GM19351 (cell line): ENCODE measurements at regions not wholly inside any gene's neighbourhood (a gene's known extent, or its start where the extent isn't known, plus 50 kb on each side); places are given as distances from the start of the nearest gene placed in this dataset.
"Not testable (repeated sequence)": the region's sequence is repeated elsewhere in the genome, so short reads cannot be mapped to it uniquely, and the experiment has no call there.

ENCODE experiments used
- ATAC-seq: cut with Tn5 transposase; IDR thresholded peaks from one replicate; pipeline ENCODE4 v1.9.1; 2021; ENCODE audit warnings: mild to moderate bottlenecking, moderate library complexity; ENCODE audit not compliant: unreplicated experiment

DNA sequence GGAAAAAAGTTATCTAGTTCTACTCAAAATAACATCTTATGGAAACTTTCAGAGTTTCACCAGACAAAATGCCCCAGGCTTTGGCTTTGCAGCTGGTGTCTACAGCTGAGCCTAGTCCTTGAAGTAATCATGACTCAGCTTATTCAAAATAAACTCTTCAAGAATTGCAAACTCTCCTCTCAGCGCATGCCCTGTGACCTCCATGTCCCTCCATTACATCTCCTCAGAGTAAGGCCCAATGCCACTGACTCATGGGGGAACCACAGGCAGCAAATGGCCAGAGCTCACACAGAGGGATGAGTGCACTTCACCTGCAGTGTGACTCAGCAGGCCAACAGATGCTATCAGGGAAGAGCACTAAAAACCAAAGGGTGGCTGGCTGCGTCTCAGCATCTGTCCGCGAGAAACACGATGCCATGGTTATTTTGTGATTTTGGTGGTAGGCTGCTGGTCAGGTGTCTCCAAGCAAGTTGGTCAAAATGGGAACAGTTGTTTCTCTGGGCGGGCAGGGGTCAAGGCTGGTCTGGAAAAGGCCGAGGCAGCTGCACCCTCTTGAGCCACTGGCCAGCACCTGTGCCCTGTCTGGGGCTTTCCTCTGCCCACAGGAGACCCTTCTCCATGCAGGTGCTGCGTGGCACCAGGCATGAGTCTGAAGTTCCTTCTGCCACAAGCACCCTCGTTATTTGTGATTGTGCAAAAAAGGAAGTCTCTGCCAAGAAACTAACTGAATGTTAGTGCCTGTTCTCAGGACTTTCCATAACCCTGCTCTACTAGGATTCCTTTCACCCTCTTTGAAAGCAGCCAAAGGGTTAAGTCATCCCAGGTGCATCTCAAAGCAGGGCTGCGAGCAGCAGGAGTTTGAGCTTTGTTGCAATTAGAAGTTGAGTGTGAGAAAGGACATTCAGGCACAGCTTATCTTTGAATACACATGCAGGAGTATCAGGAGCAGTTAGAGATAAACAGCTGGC is 118.1 kb upstream of the PLGLB2 start:
- not testable (repeated sequence) for ATAC-seq

DNA sequence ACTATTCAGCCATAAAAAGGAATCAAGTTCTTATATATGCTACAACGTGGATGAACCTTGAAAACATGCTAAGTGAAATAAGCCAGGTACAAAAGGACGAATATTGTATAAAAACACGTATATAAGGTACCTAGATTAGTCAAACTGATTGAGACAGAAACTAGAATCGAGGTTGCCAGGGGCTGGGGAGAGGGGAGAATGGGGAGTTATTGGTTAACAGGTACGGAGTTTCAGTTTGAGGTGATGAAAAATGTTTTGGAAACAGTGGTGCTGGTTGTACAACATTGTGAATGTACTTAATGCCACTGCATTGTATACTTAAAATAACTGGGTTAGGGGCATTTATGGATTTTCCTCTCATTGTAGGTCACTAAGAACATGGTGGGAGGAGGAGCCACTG is 117.0 kb upstream of the PLGLB2 start:
- not testable (repeated sequence) for ATAC-seq

DNA sequence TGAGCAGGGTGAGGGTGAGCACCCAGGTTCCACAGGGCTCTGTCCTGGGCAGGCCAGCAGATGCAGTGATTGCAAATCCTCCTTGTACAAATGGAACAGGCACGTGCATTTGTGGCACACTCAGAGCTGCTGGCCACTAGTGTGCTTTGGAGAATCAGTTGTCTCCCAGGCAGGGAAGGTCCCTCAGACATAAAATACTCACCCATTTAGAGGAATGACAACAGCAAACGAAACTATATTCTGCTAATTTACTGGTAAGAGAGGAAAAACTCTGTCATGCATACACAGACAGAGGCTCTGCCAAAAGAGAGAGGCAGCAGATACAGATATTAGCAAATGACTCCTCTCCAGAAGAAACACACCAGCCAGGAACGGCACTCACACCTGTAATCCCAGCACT is 116.5 kb upstream of the PLGLB2 start:
- not testable (repeated sequence) for ATAC-seq

DNA sequence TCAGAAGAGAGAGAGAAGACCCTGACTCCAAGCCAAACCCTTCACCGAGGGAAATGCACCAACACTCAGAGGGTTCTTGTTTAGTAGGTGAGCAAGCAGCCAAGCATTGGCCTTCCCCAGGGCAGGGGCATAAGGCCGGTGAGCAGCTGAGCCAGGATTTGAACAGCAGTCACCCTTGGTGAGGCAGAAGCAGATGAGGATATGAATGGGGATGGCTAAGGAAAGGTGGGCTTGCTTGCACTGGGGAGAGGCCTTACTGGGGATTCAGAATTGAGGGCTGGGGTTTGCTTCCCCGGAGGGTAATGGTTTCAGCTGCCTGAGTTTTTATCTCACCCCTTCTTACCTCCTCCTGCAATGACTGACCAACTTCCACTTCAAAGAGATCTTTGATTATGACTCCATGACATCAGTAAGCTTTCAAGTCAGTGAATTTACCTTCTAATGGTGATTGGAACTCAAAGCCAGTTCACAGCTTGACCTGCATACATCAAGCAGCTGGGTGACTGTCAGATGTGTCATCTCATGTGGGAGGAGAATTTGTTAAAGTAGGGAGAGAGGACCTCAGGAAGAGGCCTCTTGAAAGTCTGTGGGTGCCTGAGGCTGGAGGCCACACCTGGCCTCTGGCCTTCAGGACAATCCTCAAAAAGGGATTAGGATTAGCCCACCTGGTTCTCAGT is 114.5 kb upstream of the PLGLB2 start:
- ATAC-seq: not testable (repeated sequence)

DNA sequence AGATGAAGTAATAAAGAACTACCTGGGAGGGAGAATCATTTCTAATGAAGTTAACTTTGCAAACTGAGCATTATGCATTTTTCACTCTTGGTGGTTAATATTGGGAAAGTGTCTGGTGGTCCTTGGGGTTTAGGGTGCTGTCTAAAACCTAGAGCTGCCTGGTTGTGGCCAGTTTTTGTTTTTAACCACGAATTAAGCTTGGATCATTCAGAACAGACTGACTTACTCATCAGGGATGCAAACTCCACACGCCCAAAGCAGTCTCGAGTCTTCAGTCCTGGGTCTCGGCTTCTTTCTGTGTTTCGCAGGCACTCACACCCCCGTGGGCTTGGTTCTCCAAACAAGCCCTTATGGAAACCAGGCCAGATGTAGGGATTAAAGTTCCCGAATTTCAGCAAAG is 113.8 kb upstream of the PLGLB2 start:
- ATAC-seq: not testable (repeated sequence)

DNA sequence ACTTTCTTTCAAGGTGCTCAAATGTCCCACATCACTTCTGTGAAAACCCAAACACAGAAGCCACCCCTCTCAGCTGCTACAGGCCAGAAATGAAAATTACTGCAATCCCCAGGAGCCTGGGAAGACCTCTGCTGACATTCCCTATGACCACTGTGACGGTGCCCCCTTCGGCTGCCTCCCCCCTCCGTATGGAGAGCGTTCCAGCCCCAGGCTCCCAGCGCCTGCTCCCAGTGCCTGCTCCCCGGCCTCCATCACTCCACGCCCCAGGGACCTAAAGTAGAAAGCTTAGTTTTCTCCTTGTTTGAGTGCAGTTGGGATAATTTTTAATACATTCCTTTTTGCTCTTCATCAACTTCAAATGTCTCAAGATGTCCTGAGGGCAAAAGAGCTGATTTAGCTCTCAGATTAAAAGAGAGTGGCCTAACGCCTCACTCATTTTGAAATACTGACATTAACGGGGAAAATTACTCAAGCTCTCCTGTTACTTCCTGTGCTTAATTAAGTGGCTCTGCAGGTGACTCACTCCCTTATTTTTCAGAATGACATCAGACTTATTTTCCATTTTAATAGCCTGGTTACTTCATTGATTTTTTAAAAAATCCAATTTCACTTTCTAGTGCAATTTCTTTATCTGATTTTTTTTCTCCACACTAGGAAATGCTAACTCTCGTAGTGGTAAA is 112.8 kb upstream of the PLGLB2 start:
- not testable (repeated sequence) for ATAC-seq

DNA sequence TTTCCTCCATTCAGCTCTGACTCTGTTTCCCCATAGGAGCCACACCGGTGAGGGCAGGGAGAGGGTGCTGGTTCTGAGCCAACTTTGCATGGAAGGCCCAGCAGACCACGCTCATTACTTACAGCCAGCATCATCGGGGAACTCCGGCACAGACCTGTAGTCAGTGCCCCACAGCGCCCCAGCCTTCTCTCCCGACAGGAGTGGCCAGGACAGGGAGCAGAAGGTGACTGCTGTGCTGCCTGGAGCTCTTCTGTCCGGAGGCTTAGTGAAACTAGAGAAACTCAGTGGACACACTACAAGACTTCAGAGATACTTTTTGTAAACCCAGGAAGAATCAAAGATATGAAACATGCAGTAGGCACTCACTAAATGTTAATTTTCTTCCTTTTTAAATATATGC is 111.6 kb upstream of the PLGLB2 start:
- ATAC-seq: not testable (repeated sequence)

DNA sequence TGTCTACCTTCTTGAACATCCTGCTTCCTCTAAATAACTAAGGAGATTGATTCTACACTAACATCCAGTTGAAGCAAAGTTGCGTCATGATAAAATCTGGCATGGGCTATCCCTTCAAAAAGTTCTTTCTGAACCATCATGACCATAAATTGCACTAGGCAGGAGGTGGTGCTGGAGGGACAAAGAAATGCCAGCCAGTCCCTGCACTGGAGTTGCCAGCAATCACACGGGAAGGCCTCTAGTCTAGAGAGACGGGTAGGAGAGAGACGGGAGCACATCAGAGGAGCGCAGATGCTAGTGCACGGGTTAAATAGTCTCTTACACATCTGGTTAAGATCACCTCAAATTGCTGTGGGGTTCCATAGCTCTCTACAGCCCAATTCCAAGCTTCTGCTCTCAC is 111.2 kb upstream of the PLGLB2 start:
- not testable (repeated sequence) for ATAC-seq

DNA sequence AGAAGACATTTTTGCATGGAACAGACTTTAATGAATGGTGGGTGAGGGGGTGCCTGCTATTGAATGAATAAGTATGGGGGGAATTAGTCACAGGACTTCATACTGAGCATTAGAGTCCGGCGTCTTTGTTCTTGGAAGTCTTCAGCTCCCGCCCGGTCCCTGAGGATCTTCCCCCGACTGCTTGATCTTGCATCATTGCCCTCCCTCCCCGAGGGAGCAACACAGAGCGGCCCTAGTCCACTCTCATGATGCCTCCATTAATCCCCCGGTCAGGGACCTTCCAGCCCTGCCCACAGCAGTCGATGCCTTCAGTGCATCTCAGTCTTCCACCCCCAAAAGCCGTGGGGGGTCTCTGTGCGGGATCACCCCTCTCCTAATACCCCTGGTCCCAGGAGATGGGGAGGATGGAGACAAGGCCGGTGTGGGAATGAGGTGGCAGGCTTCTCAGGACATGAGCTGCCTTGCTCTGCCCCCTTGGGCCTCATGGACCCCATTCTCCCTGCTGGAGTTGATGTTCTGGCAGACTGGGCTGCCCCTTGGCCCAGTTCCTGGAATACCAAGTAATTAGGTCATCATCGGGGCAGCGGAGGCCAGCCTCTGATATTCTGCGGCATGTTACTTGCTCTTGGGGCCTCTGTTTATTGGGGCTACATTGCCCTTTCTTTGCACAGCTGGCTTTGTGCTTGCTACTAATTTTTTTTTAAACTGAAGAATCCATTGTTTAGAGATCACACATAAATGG is 110.5 kb upstream of the PLGLB2 start:
- not testable (repeated sequence) for ATAC-seq

DNA sequence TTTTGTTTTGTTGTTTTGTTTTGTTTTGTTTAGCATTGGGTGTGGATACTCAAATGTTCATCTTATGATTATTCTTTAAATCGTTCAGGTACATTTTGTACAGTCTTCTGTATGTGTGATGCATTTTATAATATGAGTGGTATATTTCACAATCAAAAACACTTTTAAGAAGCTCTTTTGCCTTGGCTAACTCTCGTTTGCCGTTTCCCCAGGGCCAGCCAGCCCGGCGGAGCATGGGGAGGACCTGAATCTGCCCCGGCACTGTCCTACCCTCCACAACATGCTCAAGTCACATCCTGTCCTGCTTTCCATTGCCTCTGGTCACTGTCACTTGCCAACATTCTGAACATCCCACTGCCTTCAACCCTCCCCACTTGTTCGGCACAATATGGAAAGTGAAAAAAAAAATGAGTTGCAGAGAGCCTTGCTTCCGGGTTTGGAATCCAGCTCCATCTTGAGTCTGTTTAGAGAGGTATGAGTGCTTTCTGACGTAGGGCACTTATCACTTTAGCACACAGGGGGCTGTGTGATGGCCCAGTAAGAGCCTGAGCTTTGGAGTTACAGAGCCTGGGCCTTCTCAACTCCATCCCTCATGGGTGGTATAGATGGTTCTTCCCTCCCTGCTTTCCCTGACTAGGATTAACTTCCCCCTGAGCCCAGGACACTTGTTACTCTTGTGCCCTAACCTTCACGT is 109.6 kb upstream of the PLGLB2 start:
- ATAC-seq: not testable (repeated sequence)

DNA sequence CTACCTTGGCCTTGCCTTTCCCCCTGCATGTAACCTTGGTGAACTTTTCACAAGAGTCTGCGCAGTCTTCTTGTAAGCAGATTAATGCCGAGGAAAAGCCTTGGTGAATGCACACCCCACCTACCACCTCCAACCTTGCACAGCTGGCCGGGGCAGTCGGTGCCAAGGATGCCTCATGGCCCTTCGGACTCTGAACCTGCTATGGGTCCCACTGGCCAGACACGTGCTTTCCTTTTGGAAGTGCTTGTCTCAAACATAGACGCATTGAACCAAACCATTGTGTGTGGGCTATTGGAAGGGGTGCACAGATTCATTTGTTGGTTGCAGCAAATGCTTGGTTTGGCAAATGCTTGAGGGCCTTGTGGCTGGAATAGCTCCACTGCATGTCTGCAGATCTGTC is 109.0 kb upstream of the PLGLB2 start:
- not testable (repeated sequence) for ATAC-seq

DNA sequence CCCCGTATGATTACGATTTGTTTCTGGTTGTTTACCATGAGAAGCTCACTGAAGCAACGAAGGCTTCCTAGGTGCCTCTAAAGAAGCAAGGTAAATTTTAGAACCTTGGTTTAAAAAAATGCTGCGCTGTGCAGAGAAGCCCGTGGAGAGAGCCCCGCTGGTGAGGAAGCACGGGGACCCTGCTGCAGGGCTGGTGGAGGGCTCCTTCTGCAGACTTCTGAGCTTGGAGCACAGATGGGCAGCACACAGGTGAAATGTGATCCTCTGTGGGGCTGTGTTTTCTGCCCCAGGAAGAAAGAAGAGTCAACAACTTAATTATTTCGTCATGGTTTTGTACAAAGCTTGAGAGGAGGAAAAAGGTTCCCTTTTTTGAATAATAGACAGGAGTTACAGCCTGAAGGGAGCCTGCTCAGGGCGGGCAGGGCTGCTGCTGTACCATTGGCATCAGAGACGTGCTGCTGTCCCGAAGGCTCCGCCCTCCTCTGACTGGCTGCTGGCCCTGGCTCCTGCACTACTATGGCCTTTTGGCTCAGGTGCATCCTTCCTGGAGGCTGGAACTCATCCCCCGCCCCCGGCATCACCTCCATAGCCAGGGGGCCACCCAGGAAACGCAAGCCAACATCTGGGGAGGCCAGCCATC is 108.0 kb upstream of the PLGLB2 start:
- ATAC-seq: not testable (repeated sequence)

DNA sequence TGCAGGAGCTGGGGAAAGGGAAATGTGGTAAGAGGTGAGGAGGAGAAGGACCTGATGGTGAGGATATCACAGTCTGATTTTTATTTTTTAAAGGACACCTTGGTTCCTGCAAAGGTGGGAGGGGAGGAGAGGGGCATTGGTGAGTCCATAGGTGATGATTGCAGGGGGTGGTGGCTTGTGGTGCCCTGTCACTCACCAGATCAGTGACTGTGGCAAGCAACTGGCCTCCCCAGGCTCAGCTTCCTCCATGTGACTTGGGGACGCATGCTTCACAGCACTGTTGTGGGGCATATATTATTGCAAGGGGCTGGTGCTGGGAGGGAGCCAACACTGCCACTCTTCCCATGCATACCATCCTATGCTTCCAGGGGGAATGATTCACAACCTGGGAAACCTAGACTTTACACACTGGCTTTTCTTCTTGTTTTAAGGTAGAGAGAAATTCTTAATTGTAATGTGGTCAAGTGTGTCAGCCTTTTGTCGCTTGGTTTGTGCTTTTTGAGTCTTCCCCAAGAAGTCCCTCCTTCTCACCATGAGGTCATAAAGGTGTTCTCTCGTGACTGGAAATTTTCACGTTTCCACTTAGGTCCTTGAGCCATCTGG is 106.8 kb upstream of the PLGLB2 start:
- ATAC-seq: not testable (repeated sequence)

DNA sequence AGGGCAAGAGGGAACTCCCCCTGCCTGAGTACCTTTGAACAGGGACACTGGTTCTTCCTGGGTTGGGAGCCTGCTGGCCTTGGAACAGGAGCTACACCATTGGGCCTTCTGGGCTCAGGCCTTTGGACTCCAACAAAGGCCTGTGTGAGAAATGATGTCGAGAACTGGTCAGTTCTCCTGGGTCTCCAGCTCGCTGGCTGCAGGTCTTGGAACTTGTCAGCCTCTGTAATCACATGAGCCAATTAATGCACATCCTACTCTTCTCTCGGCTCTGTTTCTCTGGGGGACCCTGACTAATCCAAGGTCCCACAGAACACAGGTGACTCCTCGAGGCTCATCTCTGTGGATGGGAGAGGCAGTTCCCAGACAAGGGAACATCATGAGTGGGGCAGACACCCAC is 104.7 kb upstream of the PLGLB2 start:
- not testable (repeated sequence) for ATAC-seq

DNA sequence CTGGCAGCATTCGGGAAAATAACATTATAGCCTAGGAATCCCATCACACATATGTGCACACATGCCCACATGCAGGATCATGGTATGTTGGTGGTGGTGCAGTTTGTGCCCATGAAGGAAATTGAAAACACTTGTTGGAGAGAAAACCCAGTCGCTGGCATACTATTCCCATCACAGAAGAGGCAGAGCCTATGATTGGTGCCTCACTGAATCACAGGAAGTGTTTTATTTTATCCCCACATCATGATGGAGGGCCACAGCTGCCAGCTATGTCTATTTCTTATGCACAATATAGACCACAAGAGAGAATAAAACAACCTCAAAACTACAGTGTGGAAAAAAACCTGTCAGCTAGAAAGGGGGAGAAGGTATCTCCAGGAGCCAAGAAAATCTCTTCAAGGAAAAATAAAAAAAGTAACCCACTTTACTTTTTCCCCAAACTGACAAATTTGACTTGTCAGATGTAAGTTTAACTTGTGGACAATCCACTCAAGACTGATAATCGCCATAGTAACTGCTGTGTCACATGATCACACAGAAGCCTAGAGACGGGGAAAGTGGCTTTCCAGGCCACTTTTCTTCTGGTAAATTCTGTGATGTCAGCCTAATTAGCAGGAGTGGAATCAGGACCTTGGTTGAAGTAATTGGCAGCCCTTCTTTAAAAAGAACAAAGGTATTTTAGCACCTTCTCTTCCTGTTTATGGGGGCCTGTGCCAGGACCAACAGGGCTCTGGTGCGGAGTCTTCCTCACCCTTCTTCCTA is 100.0 kb upstream of the PLGLB2 start:
- ATAC-seq: not testable (repeated sequence)

DNA sequence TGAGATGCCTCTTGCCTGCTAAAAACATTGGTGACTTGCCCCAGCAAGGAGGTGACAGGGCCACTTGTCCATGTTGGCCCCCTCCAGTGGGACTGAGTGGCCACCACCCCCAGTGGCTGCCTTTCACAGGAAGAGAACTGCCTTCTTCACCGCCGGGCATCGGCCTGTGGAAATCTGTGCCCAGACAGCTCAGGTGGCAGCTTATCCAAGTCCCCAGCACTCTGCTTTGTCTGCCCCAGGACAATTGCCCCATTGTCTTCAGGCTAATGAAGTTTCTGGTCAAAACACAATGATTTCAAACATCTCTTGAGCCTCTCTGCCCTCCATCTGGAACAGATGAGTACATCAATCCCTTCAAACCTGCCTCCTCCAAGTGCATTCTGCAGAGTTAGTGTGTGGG is 99.1 kb upstream of the PLGLB2 start:
- not testable (repeated sequence) for ATAC-seq

DNA sequence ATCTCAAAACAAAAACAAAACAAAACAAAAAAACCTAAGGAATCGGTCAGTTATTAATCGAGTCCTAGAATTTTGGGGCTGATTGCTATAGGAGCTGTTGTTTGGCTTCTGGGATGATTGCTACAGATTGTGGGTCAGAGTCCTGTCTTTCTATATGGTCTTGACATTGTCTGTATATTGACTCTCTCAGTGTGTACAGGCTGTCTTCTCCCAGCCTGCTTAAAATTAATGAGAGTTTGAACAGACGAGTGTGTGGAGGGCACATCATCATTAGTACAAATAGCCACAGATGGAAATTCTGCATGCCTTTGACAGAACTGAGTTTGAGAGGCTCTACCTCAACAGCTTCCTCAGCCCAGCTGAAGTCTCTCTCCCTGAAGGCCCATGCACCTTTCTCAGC is 98.0 kb upstream of the PLGLB2 start:
- not testable (repeated sequence) for ATAC-seq

DNA sequence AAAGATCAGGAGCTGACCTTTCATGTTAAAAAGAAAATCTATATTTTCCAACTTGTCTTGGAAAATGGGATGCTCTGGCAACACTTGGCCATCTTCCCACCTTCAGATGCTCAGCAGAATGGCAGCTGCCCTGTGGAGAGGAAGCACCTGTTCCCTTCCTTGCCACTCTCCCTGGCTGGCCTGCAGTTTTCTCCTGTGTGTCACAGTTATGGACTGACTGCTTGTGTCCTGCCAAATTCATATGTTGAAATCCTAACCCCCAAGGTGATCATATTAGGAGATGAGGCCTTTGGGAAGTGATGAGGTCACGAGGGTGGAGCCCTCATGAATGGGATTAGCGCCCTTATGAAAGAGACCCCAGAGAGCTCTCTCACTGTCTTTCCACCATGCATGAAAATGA is 97.0 kb upstream of the PLGLB2 start:
- ATAC-seq: not testable (repeated sequence)
